Ishikawa (cell line): ENCODE measurements at regions not wholly inside any gene's neighbourhood (a gene's known extent, or its start where the extent isn't known, plus 50 kb on each side); places are given as distances from the start of the nearest gene placed in this dataset.

Source experiments
- CREB1 ChIP-seq: IDR thresholded peaks from 2 replicates; pipeline ENCODE4 v1.6.1; 2012; ENCODE audit warnings: low read depth
- EP300 ChIP-seq: IDR thresholded peaks from 2 replicates; pipeline ENCODE4 v1.6.1; 2012; ENCODE audit warnings: borderline replicate concordance
- MAX ChIP-seq: IDR thresholded peaks from 2 replicates; pipeline ENCODE4 v1.6.1; 2012
- NFIC ChIP-seq: IDR thresholded peaks from 2 replicates; pipeline ENCODE4 v1.6.1; 2012
- RAD21 ChIP-seq: IDR thresholded peaks from 2 replicates; pipeline ENCODE4 v1.6.1; 2012; ENCODE audit warnings: low read depth
- YY1 ChIP-seq: IDR thresholded peaks from 2 replicates; pipeline ENCODE4 v1.6.1; 2012; ENCODE audit warnings: low read depth
- TF ChIP-seq, protein P1 (sequence below): IDR thresholded peaks from 2 replicates; pipeline ENCODE4 v1.6.1; 2012
- TF ChIP-seq, protein P2 (sequence below): IDR thresholded peaks from 2 replicates; pipeline ENCODE4 v1.6.1; 2012; ENCODE audit warnings: low read depth, mild to moderate bottlenecking

DNA sequence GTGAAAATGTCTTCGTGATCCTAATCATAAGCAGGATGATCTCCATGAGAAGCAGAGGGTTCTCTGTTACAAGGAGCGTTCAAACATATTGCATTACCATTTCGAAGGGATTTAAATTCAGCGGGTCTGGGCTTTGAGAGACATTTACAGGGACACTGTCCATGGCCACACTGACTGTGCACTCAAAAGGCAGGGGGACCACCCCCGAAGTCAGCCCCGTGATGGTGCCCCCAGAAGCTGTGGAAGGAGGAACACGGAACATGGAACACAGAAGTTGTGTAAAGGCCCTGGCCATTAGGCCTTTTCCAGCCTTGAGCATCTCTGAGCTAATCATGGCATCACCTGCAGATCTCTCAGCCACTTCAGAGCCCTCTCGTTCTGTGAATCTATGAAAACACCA is 268.4 kb upstream of the MYT1L start:
- no peak for TF ChIP-seq CREB1
- no peak for TF ChIP-seq MAX
- TF ChIP-seq RAD21: no peak
- no peak for TF ChIP-seq EP300
- no peak for TF ChIP-seq NFIC
- TF ChIP-seq, protein P1, sequence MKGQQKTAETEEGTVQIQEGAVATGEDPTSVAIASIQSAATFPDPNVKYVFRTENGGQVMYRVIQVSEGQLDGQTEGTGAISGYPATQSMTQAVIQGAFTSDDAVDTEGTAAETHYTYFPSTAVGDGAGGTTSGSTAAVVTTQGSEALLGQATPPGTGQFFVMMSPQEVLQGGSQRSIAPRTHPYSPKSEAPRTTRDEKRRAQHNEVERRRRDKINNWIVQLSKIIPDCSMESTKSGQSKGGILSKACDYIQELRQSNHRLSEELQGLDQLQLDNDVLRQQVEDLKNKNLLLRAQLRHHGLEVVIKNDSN: no peak
- TF ChIP-seq, protein P2, sequence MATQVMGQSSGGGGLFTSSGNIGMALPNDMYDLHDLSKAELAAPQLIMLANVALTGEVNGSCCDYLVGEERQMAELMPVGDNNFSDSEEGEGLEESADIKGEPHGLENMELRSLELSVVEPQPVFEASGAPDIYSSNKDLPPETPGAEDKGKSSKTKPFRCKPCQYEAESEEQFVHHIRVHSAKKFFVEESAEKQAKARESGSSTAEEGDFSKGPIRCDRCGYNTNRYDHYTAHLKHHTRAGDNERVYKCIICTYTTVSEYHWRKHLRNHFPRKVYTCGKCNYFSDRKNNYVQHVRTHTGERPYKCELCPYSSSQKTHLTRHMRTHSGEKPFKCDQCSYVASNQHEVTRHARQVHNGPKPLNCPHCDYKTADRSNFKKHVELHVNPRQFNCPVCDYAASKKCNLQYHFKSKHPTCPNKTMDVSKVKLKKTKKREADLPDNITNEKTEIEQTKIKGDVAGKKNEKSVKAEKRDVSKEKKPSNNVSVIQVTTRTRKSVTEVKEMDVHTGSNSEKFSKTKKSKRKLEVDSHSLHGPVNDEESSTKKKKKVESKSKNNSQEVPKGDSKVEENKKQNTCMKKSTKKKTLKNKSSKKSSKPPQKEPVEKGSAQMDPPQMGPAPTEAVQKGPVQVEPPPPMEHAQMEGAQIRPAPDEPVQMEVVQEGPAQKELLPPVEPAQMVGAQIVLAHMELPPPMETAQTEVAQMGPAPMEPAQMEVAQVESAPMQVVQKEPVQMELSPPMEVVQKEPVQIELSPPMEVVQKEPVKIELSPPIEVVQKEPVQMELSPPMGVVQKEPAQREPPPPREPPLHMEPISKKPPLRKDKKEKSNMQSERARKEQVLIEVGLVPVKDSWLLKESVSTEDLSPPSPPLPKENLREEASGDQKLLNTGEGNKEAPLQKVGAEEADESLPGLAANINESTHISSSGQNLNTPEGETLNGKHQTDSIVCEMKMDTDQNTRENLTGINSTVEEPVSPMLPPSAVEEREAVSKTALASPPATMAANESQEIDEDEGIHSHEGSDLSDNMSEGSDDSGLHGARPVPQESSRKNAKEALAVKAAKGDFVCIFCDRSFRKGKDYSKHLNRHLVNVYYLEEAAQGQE: no peak
- TF ChIP-seq YY1: no peak
